ENCODE measurements at regions not wholly inside any gene's neighbourhood (a gene's known extent, or its start where the extent isn't known, plus 50 kb on each side); places are given as distances from the start of the nearest gene placed in this dataset.

DNA sequence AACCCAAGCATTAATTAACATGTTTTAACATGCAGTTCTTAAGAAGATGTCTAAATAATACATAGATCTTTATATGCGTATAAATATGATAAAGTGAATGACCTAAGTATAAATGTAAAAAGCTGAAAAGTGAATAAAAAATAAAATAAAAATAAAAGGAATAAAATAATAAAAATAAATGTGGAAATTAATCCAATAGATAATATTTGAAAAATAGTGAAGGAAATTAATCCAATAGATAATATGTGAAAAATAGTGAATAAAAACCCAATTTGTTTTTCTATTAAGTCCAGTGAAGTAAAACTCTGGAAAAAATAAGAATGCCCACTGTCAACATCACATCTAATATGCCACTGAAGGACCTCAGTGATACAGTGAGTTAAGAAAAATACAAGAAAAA, 180.6 kb upstream of the SLC27A6 start:
- Mint-ChIP-seq H3K27me3 (ENCODE audit: low read depth in 3 of 3) (peaks cover 0 to 2% (median 0%) of the 10 kb centered on the region in 3 donors), H3K9me3 (peaks cover 0 to 4% (median 0%) of the 10 kb centered on the region in 7 donors), H3K27ac (no peak overlapping the region), H3K36me3 (no peaks in the 10 kb centered on the region), H3K4me3 (no peak overlapping the region), H3K4me1 (no peaks in the 10 kb centered on the region)
- DNase-seq: no peak
- Histone ChIP-seq H3K36me3 (replicated peaks in 1 of 2; ENCODE audit: control insufficient read depth in 1 of 2, insufficient read depth in 2 of 2, low read length in 2 of 2) (no peaks in the 10 kb centered on the region), H3K4me3 (replicated peaks in 1 of 3; ENCODE audit: low read depth in 2 of 3, low read length in 3 of 3) (no peak overlapping the region), H3K4me2 (replicated peaks; ENCODE audit: extremely low read depth, low read length, poor library complexity, severe bottlenecking) (no peak overlapping the region), H3K9me3 (replicated peaks in 1 of 2; ENCODE audit: control insufficient read depth in 1 of 2, insufficient read depth in 1 of 2, low read length in 2 of 2) (no peaks in the 10 kb centered on the region), H3K9ac (ENCODE audit: insufficient read depth, low read length, poor library complexity, severe bottlenecking) (no peak overlapping the region), H3K27me3 (ENCODE audit: control insufficient read depth in 2 of 2, insufficient read depth in 2 of 2, low read length in 2 of 2) (no peaks in the 10 kb centered on the region), H2AFZ (ENCODE audit: insufficient read depth, low read depth, low read length, poor library complexity, severe bottlenecking) (no peak overlapping the region), H4K20me1 (ENCODE audit: insufficient read depth, low read length) (no peaks in the 10 kb centered on the region), H3K27ac (ENCODE audit: low read depth in 1 of 2, low read length in 2 of 2) (no peak overlapping the region), H3K79me2 (ENCODE audit: insufficient read depth, low read length) (no peaks in the 10 kb centered on the region), H3K4me1 (ENCODE audit: control insufficient read depth in 1 of 2, insufficient read depth in 2 of 2, low read length in 2 of 2) (no peaks in the 10 kb centered on the region)
- TF ChIP-seq, protein P1, sequence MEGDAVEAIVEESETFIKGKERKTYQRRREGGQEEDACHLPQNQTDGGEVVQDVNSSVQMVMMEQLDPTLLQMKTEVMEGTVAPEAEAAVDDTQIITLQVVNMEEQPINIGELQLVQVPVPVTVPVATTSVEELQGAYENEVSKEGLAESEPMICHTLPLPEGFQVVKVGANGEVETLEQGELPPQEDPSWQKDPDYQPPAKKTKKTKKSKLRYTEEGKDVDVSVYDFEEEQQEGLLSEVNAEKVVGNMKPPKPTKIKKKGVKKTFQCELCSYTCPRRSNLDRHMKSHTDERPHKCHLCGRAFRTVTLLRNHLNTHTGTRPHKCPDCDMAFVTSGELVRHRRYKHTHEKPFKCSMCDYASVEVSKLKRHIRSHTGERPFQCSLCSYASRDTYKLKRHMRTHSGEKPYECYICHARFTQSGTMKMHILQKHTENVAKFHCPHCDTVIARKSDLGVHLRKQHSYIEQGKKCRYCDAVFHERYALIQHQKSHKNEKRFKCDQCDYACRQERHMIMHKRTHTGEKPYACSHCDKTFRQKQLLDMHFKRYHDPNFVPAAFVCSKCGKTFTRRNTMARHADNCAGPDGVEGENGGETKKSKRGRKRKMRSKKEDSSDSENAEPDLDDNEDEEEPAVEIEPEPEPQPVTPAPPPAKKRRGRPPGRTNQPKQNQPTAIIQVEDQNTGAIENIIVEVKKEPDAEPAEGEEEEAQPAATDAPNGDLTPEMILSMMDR (IDR thresholded peaks at IDR 0.05): no peak
- intact Hi-C loops (cut with micrococcal nuclease): no loop called here
- WGBS (ENCODE audit: insufficient coverage): no CpG with 5 or more reads among the region's 1 CpG

DNA sequence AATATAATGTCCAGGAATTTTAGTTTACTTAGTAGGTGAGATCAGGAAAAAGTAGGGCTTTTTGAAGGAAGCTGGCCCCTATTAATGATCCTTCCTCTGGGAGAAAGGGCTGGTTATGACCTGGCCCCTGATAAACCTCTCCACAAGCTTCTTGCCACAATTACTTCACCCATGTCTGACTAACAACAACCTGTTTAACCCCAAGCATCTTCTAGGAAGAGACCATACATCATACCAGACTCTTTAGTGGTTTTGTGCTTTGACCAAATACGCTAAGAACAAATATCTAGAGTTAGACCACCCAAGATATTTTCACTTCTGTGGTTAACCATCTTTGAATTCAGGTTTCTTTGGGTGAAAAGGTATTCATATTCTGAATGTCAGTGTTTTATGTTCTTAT, 174.0 kb upstream of the SLC27A6 start:
- TF ChIP-seq, protein P1 (IDR thresholded peaks at IDR 0.05): no peak
- Histone ChIP-seq H3K9me3 (replicated peaks in 1 of 2; ENCODE audit: control insufficient read depth in 1 of 2, insufficient read depth in 1 of 2, low read length in 2 of 2) (no peaks in the 10 kb centered on the region), H3K9ac (ENCODE audit: insufficient read depth, low read length, poor library complexity, severe bottlenecking) (no peak overlapping the region), H3K27me3 (ENCODE audit: control insufficient read depth in 2 of 2, insufficient read depth in 2 of 2, low read length in 2 of 2) (no peaks in the 10 kb centered on the region), H4K20me1 (ENCODE audit: insufficient read depth, low read length) (no peaks in the 10 kb centered on the region), H3K27ac (ENCODE audit: low read depth in 1 of 2, low read length in 2 of 2) (no peak overlapping the region), H2AFZ (ENCODE audit: insufficient read depth, low read depth, low read length, poor library complexity, severe bottlenecking) (no peak overlapping the region), H3K4me2 (replicated peaks; ENCODE audit: extremely low read depth, low read length, poor library complexity, severe bottlenecking) (no peak overlapping the region), H3K79me2 (ENCODE audit: insufficient read depth, low read length) (no peaks in the 10 kb centered on the region), H3K36me3 (replicated peaks in 1 of 2; ENCODE audit: control insufficient read depth in 1 of 2, insufficient read depth in 2 of 2, low read length in 2 of 2) (no peaks in the 10 kb centered on the region), H3K4me3 (replicated peaks in 1 of 3; ENCODE audit: low read depth in 2 of 3, low read length in 3 of 3) (no peak overlapping the region), H3K4me1 (ENCODE audit: control insufficient read depth in 1 of 2, insufficient read depth in 2 of 2, low read length in 2 of 2) (no peaks in the 10 kb centered on the region)
- Mint-ChIP-seq H3K36me3 (no peaks in the 10 kb centered on the region), H3K4me3 (no peak overlapping the region), H3K9me3 (peaks cover 0 to 5% (median 3%) of the 10 kb centered on the region in 7 donors), H3K4me1 (no peaks in the 10 kb centered on the region), H3K27me3 (ENCODE audit: low read depth in 3 of 3) (peaks cover 0 to 2% (median 0%) of the 10 kb centered on the region in 3 donors), H3K27ac (no peak overlapping the region)
- no peak for DNase-seq
- WGBS (ENCODE audit: insufficient coverage): no CpG with 5 or more reads among the region's 1 CpG
- intact Hi-C loops (cut with micrococcal nuclease): no loop called here
